ENCODE measurements at regions not wholly inside any gene's neighbourhood (a gene's known extent, or its start where the extent isn't known, plus 50 kb on each side); places are given as distances from the start of the nearest gene placed in this dataset.
"Not testable (repeated sequence)": the region's sequence is repeated elsewhere in the genome, so short reads cannot be mapped to it uniquely, and the experiment has no call there.

GRCh38 chr6:82419132-82419581, 55.5 kb downstream of the TPBG start:
- DNase-seq: no peak

GRCh38 chr6:82419859-82420258, 56.2 kb downstream of the TPBG start:
- DNase-seq: no peak

- no peak for DNase-seq
These were observed 67.0 kb downstream of the TPBG start for GRCh38 chr6:82430611-82431010.

GRCh38 chr6:82436740-82437139, 73.1 kb downstream of the TPBG start:
- no peak for DNase-seq

GRCh38 chr6:82437701-82438100, 74.1 kb downstream of the TPBG start:
- no peak for DNase-seq

GRCh38 chr6:82441047-82441855, 77.6 kb downstream of the TPBG start:
- DNase-seq: no peak

- no peak for DNase-seq
These were observed 78.6 kb downstream of the TPBG start for GRCh38 chr6:82442061-82442719.

GRCh38 chr6:82458147-82458546, 94.5 kb downstream of the TPBG start:
- DNase-seq: no peak

- DNase-seq: no peak
These were observed 95.1 kb downstream of the TPBG start for GRCh38 chr6:82458705-82459104.

- no peak for DNase-seq
These were observed 97.9 kb downstream of the TPBG start for GRCh38 chr6:82461536-82461935.

- no peak for DNase-seq
These were observed 103.7 kb downstream of the TPBG start for GRCh38 chr6:82467338-82467737.

- not testable (repeated sequence) for DNase-seq
These were observed 106.5 kb downstream of the TPBG start for GRCh38 chr6:82470123-82470522.

- not testable (repeated sequence) for DNase-seq
These were observed 111.5 kb downstream of the TPBG start for GRCh38 chr6:82475106-82475505.

- DNase-seq: no peak
These were observed 120.4 kb downstream of the TPBG start for GRCh38 chr6:82484001-82484400.

- DNase-seq: no peak
These were observed 121.4 kb downstream of the TPBG start for GRCh38 chr6:82484737-82485626.

- DNase-seq: no peak
These were observed 124.3 kb downstream of the TPBG start for GRCh38 chr6:82487895-82488294.

- no peak for DNase-seq
These were observed 124.8 kb downstream of the TPBG start for GRCh38 chr6:82488403-82488802.

- DNase-seq: no peak
These were observed 128.5 kb downstream of the TPBG start for GRCh38 chr6:82492134-82492533.

- no peak for DNase-seq
These were observed 129.8 kb downstream of the TPBG start for GRCh38 chr6:82493467-82493866.

GRCh38 chr6:82494367-82494766, 130.8 kb downstream of the TPBG start:
- peak; percentile 54 for DNase-seq

- not testable (repeated sequence) for DNase-seq
These were observed 138.3 kb downstream of the TPBG start for GRCh38 chr6:82501901-82502300.

GRCh38 chr6:82506526-82506925, 142.9 kb downstream of the TPBG start:
- DNase-seq: no peak

- DNase-seq: no peak
These were observed 143.5 kb downstream of the TPBG start for GRCh38 chr6:82507112-82507511.

Measured in islet precursor cell (in vitro differentiated cells).